ENCODE measurements at regions not wholly inside any gene's neighbourhood (a gene's known extent, or its start where the extent isn't known, plus 50 kb on each side); places are given as distances from the start of the nearest gene placed in this dataset.
"Not testable (repeated sequence)": the region's sequence is repeated elsewhere in the genome, so short reads cannot be mapped to it uniquely, and the experiment has no call there.

DNA sequence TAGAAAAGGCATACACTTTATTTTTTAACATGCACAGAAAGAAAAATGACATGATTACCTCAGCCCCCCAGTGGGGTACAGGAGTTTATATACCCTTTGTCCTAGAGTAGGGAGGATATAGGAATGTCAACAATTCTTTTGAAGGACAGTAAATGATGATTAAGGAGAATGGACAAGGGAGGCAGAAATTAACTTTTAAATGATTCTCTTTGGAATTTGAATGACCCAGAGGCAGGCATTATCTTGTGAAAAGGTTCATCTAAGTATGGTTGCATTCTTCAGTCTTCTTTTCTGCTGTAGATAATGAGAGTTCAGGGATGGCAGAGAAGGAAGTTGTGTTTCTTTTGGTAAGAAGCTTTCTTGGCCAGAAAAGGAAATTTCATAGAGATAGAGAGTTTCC, 971.3 kb downstream of the CNTNAP5 start:
- Histone ChIP-seq H3K4me1 (ENCODE audit: insufficient read depth) (no peaks in the 10 kb centered on the region), H3K27ac (no peak overlapping the region), H3K36me3 (no peaks in the 10 kb centered on the region), H3K27me3 (no peaks in the 10 kb centered on the region), H3K9me3 (no peaks in the 10 kb centered on the region), H3K4me3 (no peak overlapping the region)
- TF ChIP-seq EP300 (IDR thresholded peaks at IDR 0.05) (no peak), CTCF (IDR thresholded peaks at IDR 0.05) (no peak), POLR2A (IDR thresholded peaks at IDR 0.05) (no peak)
- no peak for DNase-seq
- intact Hi-C loops (cut with DNase I) = no loop called here

- no peaks in the 10 kb centered on the region for H3K27me3 ChIP-seq
- no peak overlapping the region for H3K27ac ChIP-seq
- H3K4me3 ChIP-seq = no peak overlapping the region
- H3K4me1 ChIP-seq (ENCODE audit: insufficient read depth) = no peaks in the 10 kb centered on the region
- no peaks in the 10 kb centered on the region for H3K36me3 ChIP-seq
- DNase-seq = no peak
- H3K9me3 ChIP-seq = no peaks in the 10 kb centered on the region
- intact Hi-C loops (cut with DNase I) = no loop called here
- TF ChIP-seq CTCF (IDR thresholded peaks at IDR 0.05) = no peak
- no peak for TF ChIP-seq POLR2A (IDR thresholded peaks at IDR 0.05)
- TF ChIP-seq EP300 (IDR thresholded peaks at IDR 0.05) = no peak
These were observed 974.8 kb downstream of the CNTNAP5 start for GRCh38 chr2:124999906-125000305.

- TF ChIP-seq EP300 (IDR thresholded peaks at IDR 0.05) = no peak
- H3K4me3 ChIP-seq = no peak overlapping the region
- no peaks in the 10 kb centered on the region for H3K27me3 ChIP-seq
- H3K27ac ChIP-seq = no peak overlapping the region
- H3K4me1 ChIP-seq (ENCODE audit: insufficient read depth) = no peaks in the 10 kb centered on the region
- H3K36me3 ChIP-seq = no peaks in the 10 kb centered on the region
- 78 to 88% (median 87%) methylated on average over 7 of the region's 7 CpGs for WGBS, 3 donors
- intact Hi-C loops (cut with DNase I) = no loop called here
- H3K9me3 ChIP-seq = no peaks in the 10 kb centered on the region
- DNase-seq = no peak
These were observed 979.2 kb downstream of the CNTNAP5 start for GRCh38 chr2:125004106-125004800.

- no peaks in the 10 kb centered on the region for H3K9me3 ChIP-seq
- TF ChIP-seq POLR2A (IDR thresholded peaks at IDR 0.05) = no peak
- TF ChIP-seq CTCF (IDR thresholded peaks at IDR 0.05) = no peak
- TF ChIP-seq EP300 (IDR thresholded peaks at IDR 0.05) = no peak
- H3K27ac ChIP-seq = no peak overlapping the region
- DNase-seq = no peak
- no peak overlapping the region for H3K4me3 ChIP-seq
- H3K4me1 ChIP-seq (ENCODE audit: insufficient read depth) = no peaks in the 10 kb centered on the region
- no peaks in the 10 kb centered on the region for H3K27me3 ChIP-seq
- H3K36me3 ChIP-seq = no peaks in the 10 kb centered on the region
- WGBS, 3 donors = 57 to 82% (median 60%) methylated on average over 4 of the region's 4 CpGs
- intact Hi-C loops (cut with DNase I) = no loop called here
These were observed 981.6 kb downstream of the CNTNAP5 start for GRCh38 chr2:125006676-125007075.

GRCh38 chr2:125028721-125029120, 1003.6 kb downstream of the CNTNAP5 start:
- DNase-seq; H3K9me3 ChIP-seq; H3K4me1 ChIP-seq (ENCODE audit: insufficient read depth); H3K4me3 ChIP-seq; H3K27ac ChIP-seq; H3K27me3 ChIP-seq; intact Hi-C loops (cut with DNase I); H3K36me3 ChIP-seq: not testable (repeated sequence)
- WGBS, 3 donors = 75 to 89% (median 80%) methylated on average over 4 of the region's 4 CpGs
